Lung microvascular endothelial cell (primary cell): ENCODE measurements at regions not wholly inside any gene's neighbourhood (a gene's known extent, or its start where the extent isn't known, plus 50 kb on each side); places are given as distances from the start of the nearest gene placed in this dataset.

ENCODE experiments used
- DNase-seq, 2 donors: peaks; one replicate each; pipeline versions ENCODE4 v3.0.0 to v3.0.0-alpha.2; 2010; ENCODE audit warnings: low read depth in 2 of 2

GRCh38 chr6:44676246-44676790 lies 288.8 kb downstream of the CDC5L start:
- no peak for DNase-seq

DNA sequence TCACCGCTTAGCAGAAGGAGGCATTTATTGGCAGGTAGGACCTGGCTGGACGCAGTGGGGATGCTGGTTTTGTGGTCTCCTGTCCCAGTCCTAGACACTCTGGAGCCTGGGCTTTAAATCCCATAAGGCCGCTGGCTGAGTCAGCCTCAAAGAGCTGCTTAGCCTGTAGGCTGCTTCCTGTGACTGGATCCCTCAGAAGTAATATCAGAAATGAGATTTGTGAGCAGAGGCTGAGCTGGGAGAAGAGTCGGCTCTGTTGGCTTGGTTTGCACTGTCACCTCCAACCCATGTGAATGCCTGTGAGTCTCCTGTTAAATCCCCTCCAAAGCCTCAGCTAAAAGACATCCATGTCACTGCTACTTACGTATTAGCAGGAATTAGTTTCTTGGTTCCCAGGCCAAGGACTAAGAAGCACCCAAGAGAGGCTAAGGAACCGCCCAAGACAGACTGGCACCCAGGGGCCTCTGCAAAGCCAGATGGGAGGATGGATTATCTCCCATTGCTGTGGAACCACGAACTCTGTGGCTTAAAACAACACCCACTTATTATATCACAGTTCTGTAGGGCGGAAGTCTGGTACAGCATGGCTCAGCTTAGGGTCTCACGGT lies 289.4 kb downstream of the CDC5L start:
- DNase-seq: no peak

DNA sequence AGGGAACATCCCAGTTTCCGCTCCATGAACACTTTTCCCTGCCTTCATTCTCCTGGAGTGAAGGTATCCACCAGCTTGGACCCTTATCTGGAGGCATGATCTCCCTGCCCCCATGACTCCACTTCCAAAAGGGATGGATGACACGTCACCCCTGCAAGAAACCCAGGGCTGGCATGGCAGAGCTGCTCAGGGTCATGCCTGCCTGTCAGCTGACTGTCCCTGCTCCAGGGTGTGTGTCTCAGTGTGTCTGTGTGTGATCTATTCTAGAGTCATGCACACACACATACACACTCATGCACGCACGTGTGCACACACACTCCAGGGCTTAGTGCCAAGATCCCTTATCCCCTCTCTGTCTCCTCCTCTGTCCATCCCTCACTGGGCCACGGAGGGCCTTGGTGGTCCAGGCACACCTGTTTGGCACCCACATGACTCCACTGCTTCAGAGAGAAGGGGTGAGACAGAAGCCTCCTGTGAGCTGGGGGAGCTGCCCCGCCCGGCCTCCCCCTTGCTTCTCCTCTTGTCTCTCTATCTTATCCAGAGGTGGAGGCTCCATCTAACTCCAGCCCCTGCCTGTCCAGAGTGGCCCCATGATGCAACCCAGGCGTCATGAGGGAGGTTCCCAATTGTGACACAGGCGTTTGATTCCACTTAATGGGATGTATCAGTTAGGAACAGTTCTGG lies 290.9 kb downstream of the CDC5L start:
- DNase-seq: no peak

DNA sequence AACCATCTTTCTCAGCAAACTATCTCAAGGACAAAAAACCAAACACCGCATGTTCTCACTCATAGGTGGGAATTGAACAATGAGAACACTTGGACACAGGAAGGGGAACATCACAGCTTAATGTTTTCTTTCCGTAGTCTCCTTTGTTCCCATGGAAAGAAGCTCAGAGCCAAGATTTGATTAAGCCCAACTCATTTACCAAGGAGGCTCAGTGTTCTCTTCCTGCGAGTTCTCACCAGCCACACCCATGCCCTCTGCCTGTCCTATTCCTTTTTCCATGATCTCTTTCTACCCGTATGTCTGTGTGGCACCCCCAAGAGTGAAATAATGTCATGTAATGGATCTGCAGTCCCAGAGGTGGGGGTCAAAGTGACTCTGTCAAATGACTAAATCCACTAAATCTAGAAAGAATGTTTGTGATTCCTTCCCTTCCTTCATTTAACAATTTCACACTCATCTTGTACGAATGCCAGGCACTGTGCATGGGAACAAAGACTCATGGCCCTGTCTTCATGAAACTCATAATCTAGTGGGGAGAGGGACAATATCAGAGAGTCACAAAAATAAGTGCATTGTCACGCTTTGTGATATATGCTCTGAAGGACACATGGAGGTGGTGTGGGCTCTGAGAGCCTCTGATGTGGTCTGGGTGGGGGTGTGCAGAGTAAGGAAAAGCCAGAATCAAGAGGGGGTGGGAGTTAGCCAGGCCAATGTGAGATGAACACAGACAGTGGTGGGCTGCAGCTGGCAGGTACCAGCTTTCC lies 292.1 kb downstream of the CDC5L start:
- no peak for DNase-seq

DNA sequence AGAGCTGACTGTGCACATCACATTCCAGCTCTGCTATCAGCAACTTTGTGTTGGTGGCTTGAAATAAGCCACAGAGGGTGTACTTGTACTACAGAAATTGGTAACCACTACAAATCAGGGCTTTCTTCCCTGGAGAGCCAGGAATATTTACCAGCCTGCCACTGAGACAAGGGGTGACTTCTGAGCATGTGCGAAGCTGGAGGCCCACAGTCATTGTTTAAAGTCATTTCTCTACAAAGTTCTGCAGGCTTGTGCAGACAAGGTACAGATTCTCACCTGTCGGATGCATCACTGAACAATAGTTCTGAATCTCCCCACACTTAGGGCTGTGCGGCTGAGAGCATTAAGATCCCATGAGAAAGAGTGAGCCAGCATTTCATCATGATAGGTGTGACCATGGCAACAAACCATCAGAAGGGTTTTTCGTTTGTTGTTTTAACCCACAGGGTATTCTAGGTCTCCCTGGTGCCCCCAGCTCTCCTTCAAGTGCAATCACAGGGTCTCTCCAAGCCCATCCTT lies 292.8 kb downstream of the CDC5L start:
- no peak for DNase-seq

DNA sequence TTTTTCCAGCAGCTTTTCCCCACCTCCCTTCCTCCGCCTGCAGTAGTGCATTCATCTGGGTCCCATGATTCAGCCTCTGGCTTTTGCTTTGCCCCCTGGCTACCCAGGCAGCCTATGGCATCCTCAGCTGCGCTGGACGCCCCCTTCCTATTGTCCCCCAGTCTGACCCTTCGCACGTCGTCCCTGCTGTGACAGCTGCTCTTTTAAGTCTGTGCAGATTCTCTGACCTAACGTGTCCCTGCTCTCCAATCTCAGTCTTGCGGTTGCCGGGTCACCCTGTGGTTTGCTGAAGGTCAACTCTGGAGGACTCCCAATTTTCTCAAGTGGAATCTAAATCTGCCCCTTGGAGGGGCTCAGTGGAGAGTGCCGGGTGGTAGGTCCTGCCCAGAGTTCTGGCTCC lies 294.3 kb downstream of the CDC5L start:
- no peak for DNase-seq

- DNase-seq: no peak
Observed at GRCh38 chr6:44682280-44682679, 294.8 kb downstream of the CDC5L start.

- no peak for DNase-seq
Observed at GRCh38 chr6:44682987-44683779, 295.7 kb downstream of the CDC5L start.

- DNase-seq: no peak
Observed at GRCh38 chr6:44685213-44685612, 297.7 kb downstream of the CDC5L start.

GRCh38 chr6:44696099-44696498 lies 308.6 kb downstream of the CDC5L start:
- no peak for DNase-seq

DNA sequence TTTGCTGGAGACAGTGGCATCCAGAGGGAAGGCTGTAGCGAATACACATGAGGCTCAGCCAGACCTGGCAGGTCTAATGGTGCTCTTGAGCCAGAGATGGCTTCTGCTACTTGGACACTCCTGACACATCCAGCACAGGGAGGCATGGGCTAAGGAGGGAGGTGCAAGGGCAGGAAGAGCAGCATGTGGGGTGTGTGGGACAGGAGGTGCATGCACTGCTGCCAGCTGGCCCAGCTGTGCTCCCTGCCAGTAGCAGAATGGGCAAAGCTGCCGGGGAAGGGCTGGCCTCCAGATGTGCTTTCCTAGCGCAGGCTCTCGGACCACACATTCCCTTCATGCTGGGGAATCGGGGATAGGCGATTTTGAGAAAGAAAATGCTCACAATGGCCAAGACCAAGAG lies 309.2 kb downstream of the CDC5L start:
- DNase-seq: no peak

DNA sequence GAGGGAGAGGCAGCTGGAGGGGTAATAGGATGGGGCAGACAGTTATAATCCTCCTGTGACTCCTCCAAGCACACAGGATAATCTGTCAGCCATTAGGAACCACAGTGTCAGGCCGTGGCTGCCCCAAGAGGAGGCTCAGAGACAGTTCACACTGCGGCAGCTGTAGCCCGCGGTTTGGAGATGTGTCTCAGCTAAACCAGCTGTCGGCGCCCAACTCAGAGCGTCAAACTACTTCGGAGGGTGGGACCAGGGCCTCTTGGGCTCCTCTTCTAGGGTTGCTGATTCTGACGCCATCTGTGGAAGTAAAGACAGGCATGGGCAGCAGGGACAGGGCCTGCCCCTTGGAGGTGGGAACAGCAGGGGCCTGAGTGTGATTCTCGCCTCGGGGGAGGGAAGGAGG lies 309.8 kb downstream of the CDC5L start:
- no peak for DNase-seq

GRCh38 chr6:44698602-44699001 lies 311.1 kb downstream of the CDC5L start:
- no peak for DNase-seq

- DNase-seq: no peak
Observed at GRCh38 chr6:44699082-44699481, 311.6 kb downstream of the CDC5L start.

- DNase-seq: no peak
Observed at GRCh38 chr6:44699851-44700250, 312.3 kb downstream of the CDC5L start.

- DNase-seq: no peak
Observed at GRCh38 chr6:44700422-44700821, 312.9 kb downstream of the CDC5L start.

GRCh38 chr6:44701038-44701636 lies 313.6 kb downstream of the CDC5L start:
- DNase-seq: no peak

- no peak for DNase-seq
Observed at GRCh38 chr6:44701637-44702101, 314.2 kb downstream of the CDC5L start.

- DNase-seq: no peak
Observed at GRCh38 chr6:44702292-44702691, 314.8 kb downstream of the CDC5L start.

DNA sequence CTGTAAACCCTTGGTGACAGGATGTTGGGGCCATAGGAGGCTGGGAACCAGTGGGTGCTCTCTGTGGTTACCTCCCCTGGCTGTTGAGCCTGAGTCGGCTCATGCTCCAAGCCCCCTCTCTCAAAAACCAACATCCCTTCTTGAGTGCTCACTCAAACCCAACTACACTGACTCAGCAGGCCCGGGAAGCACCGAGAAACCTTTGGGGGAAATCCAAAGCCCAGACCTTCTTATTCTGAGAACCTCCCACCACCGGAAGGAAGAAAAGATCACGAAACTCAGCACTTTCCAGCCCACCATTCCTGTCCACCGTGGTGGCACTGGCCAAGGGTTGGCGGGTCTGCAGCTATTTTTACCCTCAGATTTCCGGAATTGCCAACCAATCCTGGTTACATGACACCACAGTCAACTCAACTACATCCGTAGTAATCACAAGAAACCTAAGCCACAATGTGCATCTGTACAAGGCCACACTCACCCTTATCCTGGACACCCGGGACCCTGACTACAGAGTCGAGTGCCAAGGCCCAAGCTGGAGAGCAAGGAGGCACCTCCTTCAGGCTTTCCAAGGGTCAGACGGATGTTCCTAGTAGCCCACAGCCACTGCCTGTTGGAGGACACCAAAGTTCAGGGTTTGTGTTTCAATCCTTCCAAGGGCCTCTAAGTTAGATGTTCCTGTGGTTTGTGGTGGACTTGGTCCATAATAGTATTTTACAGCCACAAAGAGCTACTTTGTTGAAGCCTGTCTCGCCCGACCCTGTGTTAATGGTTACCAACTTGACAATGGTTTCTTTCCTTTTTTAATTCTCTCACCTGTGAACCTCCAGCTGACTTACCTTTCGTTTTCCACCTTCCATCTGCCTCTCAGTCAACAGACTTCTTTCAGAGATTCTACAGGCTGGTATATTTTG lies 317.0 kb downstream of the CDC5L start:
- DNase-seq: no peak
